GM21528 (cell line): ENCODE measurements at regions not wholly inside any gene's neighbourhood (a gene's known extent, or its start where the extent isn't known, plus 50 kb on each side); places are given as distances from the start of the nearest gene placed in this dataset.

Experiments
- ATAC-seq: cut with Tn5 transposase; IDR thresholded peaks from one replicate; pipeline ENCODE4 v1.9.1; 2021; ENCODE audit warnings: mild to moderate bottlenecking, moderate library complexity; ENCODE audit not compliant: unreplicated experiment, low FRiP score

- ATAC-seq: no peak
Observed at GRCh38 chr3:30457081-30457480, 149.3 kb upstream of the TGFBR2 start.

- ATAC-seq: no peak
Observed at GRCh38 chr3:30457726-30458125, 148.7 kb upstream of the TGFBR2 start.

GRCh38 chr3:30458376-30459171 is 147.8 kb upstream of the TGFBR2 start:
- ATAC-seq: no peak

- ATAC-seq: no peak
Observed at GRCh38 chr3:30461311-30461710, 145.1 kb upstream of the TGFBR2 start.

- ATAC-seq: no peak
Observed at GRCh38 chr3:30462721-30463470, 143.5 kb upstream of the TGFBR2 start.

- no peak for ATAC-seq
Observed at GRCh38 chr3:30464381-30464780, 142.0 kb upstream of the TGFBR2 start.

- ATAC-seq: no peak
Observed at GRCh38 chr3:30465454-30465853, 140.9 kb upstream of the TGFBR2 start.

GRCh38 chr3:30467596-30468238 is 138.7 kb upstream of the TGFBR2 start:
- ATAC-seq: no peak

- ATAC-seq: no peak
Observed at GRCh38 chr3:30469133-30469532, 137.3 kb upstream of the TGFBR2 start.

- no peak for ATAC-seq
Observed at GRCh38 chr3:30470496-30470895, 135.9 kb upstream of the TGFBR2 start.

- ATAC-seq: no peak
Observed at GRCh38 chr3:30471066-30471465, 135.3 kb upstream of the TGFBR2 start.

- ATAC-seq: no peak
Observed at GRCh38 chr3:30471796-30472489, 134.5 kb upstream of the TGFBR2 start.

- ATAC-seq: no peak
Observed at GRCh38 chr3:30473374-30474051, 132.9 kb upstream of the TGFBR2 start.

GRCh38 chr3:30474371-30474770 is 132.0 kb upstream of the TGFBR2 start:
- ATAC-seq: no peak

- peak; percentile 89 for ATAC-seq
Observed at GRCh38 chr3:30475038-30475808, 131.2 kb upstream of the TGFBR2 start.

- ATAC-seq: no peak
Observed at GRCh38 chr3:30475809-30476178, 130.6 kb upstream of the TGFBR2 start.

- ATAC-seq: no peak
Observed at GRCh38 chr3:30476368-30477084, 129.9 kb upstream of the TGFBR2 start.

GRCh38 chr3:30477149-30477921 is 129.1 kb upstream of the TGFBR2 start:
- no peak for ATAC-seq
